ENCODE measurements at regions not wholly inside any gene's neighbourhood (a gene's known extent, or its start where the extent isn't known, plus 50 kb on each side); places are given as distances from the start of the nearest gene placed in this dataset.

DNA sequence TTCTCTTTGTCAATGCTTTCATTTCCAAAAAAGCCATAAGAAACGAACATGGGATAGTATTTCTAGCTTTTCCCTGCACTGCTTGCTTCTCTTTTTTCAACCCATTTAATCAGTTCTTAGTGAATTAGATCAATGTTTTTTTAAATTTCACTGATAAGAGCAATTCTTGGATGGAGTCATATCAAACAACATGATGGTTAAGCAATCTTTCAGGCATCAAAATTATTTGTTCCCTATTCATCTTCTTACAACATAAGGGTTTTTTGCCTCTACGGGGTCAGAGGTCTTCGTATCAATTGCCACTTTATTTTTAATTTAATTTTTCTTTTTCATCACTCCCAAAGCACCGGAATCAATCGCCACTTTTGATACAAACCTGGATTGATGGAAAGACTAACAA, 103.8 kb upstream of the RESF1 start:
- Histone ChIP-seq H3K9me3 (no peaks in the 10 kb centered on the region), H3K4me1 (ENCODE audit: control insufficient read depth in 1 of 2, low read depth in 2 of 2) (no peaks in the 10 kb centered on the region), H3K4me3 (no peak overlapping the region), H3K36me3 (no peaks in the 10 kb centered on the region), H3K27me3 (replicated peaks; ENCODE audit: insufficient read depth) (no peaks in the 10 kb centered on the region), H3K27ac (no peak overlapping the region)
- ATAC-seq (ENCODE audit: insufficient number of reproducible peaks, low FRiP score, low read depth) = no peak
- DNase-seq (ENCODE audit: low spot score) = no peak
- TF ChIP-seq, protein P1, sequence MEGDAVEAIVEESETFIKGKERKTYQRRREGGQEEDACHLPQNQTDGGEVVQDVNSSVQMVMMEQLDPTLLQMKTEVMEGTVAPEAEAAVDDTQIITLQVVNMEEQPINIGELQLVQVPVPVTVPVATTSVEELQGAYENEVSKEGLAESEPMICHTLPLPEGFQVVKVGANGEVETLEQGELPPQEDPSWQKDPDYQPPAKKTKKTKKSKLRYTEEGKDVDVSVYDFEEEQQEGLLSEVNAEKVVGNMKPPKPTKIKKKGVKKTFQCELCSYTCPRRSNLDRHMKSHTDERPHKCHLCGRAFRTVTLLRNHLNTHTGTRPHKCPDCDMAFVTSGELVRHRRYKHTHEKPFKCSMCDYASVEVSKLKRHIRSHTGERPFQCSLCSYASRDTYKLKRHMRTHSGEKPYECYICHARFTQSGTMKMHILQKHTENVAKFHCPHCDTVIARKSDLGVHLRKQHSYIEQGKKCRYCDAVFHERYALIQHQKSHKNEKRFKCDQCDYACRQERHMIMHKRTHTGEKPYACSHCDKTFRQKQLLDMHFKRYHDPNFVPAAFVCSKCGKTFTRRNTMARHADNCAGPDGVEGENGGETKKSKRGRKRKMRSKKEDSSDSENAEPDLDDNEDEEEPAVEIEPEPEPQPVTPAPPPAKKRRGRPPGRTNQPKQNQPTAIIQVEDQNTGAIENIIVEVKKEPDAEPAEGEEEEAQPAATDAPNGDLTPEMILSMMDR (IDR thresholded peaks at IDR 0.05) = no peak

- no peak for DNase-seq (ENCODE audit: low spot score)
- ATAC-seq (ENCODE audit: insufficient number of reproducible peaks, low FRiP score, low read depth) = no peak
- Histone ChIP-seq H3K4me3 (no peak overlapping the region), H3K9me3 (peaks cover 8% of the 10 kb centered on the region), H3K27me3 (replicated peaks; ENCODE audit: insufficient read depth) (no peaks in the 10 kb centered on the region), H3K4me1 (ENCODE audit: control insufficient read depth in 1 of 2, low read depth in 2 of 2) (no peaks in the 10 kb centered on the region), H3K27ac (no peak overlapping the region), H3K36me3 (no peaks in the 10 kb centered on the region)
- TF ChIP-seq, protein P1 (IDR thresholded peaks at IDR 0.05) = no peak
Measured at GRCh38 chr12:31853977-31854376, 105.2 kb upstream of the RESF1 start.

DNA sequence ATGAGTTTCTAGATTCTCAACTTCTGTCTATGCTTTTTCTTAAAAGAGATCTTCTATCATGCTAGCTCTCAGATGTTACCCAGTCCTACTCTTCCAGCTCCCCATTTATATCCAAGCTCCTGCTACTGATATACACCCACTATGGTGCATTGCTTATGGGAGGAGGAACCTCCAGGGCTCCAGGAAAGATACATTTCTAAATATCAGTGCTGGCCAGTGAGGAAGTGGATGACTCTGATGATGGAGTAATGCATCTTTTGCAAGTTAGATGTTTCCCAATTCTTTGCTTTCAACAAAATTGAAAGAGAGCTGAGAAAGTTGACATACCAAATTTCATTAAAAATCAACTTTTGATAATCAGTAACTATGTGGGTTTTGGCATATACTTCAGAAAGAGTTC, 105.7 kb upstream of the RESF1 start:
- TF ChIP-seq, protein P1 (IDR thresholded peaks at IDR 0.05) = no peak
- Histone ChIP-seq H3K4me1 (ENCODE audit: control insufficient read depth in 1 of 2, low read depth in 2 of 2) (no peaks in the 10 kb centered on the region), H3K4me3 (no peak overlapping the region), H3K27ac (no peak overlapping the region), H3K27me3 (replicated peaks; ENCODE audit: insufficient read depth) (no peaks in the 10 kb centered on the region), H3K36me3 (no peaks in the 10 kb centered on the region), H3K9me3 (peaks cover 10% of the 10 kb centered on the region)
- no peak for DNase-seq (ENCODE audit: low spot score)
- no peak for ATAC-seq (ENCODE audit: insufficient number of reproducible peaks, low FRiP score, low read depth)

DNA sequence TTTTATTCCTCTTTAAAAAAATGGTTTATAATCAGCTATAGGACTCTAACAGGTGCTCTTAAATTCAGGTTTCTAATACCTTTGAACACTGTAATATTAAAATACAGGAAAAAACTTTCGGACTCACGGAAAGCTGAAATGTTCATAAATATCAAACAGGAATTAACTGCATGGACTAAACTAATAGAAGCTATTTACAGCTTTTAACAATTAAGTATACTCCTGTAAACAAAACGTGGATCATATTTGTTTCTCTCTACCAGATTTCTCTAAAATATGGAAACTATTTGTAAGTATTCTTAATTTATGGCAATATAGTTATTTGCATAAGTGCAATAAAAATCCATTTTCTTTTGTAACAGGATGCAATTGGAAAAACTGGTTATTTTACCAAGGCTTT, 108.9 kb upstream of the RESF1 start:
- H3K36me3 ChIP-seq = no peaks in the 10 kb centered on the region
- DNase-seq (ENCODE audit: low spot score) (no peak), ATAC-seq (ENCODE audit: insufficient number of reproducible peaks, low FRiP score, low read depth) (no peak)
- TF ChIP-seq, protein P1 (IDR thresholded peaks at IDR 0.05) = no peak
- H3K4me1 ChIP-seq (ENCODE audit: control insufficient read depth in 1 of 2, low read depth in 2 of 2) = no peaks in the 10 kb centered on the region
- no peaks in the 10 kb centered on the region for H3K27me3 ChIP-seq (replicated peaks; ENCODE audit: insufficient read depth)
- H3K9me3 ChIP-seq = peaks cover 10% of the 10 kb centered on the region
- no peak overlapping the region for H3K27ac ChIP-seq
- H3K4me3 ChIP-seq = no peak overlapping the region

DNA sequence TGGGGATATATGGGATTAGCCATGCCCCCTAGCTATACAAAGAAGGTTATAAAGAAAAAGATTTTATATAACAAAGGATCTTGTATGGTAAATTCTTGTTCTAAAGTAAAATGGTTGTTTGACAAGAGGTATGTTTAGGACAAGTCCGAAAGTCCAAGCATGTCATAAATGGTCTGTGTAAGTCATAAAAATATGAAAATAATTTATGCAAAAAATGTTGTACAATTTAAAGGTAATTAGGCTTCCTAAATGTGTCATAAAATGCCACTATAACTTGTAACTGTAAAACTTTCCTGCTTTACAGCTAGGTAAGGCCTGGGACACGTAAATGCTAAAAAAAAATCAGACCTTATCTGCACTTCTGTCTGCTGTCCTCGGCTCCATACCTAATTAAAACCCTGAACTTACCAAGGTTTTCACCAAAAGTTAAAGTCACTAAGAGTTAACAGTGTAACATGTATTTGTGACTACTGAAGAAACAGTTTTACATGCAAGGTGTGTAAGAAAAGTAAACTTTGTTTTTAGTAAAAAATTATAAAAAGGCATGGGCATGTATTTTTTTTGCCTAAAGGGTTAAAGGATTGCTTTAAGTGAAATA, 110.0 kb upstream of the RESF1 start:
- TF ChIP-seq, protein P1 (IDR thresholded peaks at IDR 0.05) = no peak
- no peaks in the 10 kb centered on the region for H3K4me1 ChIP-seq (ENCODE audit: control insufficient read depth in 1 of 2, low read depth in 2 of 2)
- H3K27ac ChIP-seq = no peak overlapping the region
- H3K36me3 ChIP-seq = no peaks in the 10 kb centered on the region
- H3K27me3 ChIP-seq (replicated peaks; ENCODE audit: insufficient read depth) = no peaks in the 10 kb centered on the region
- DNase-seq (ENCODE audit: low spot score) (no peak), ATAC-seq (ENCODE audit: insufficient number of reproducible peaks, low FRiP score, low read depth) (no peak)
- peaks cover 10% of the 10 kb centered on the region for H3K9me3 ChIP-seq
- H3K4me3 ChIP-seq = no peak overlapping the region
